ENCODE measurements at regions not wholly inside any gene's neighbourhood (a gene's known extent, or its start where the extent isn't known, plus 50 kb on each side); places are given as distances from the start of the nearest gene placed in this dataset.

- Mint-ChIP-seq H3K36me3 (no peaks in the 10 kb centered on the region), H3K27ac (no peak overlapping the region), H3K27me3 (no peaks in the 10 kb centered on the region), H3K4me1 (ENCODE audit: unreplicated experiment) (no peaks in the 10 kb centered on the region), H3K9me3 (no peaks in the 10 kb centered on the region), H3K4me3 (no peak overlapping the region)
- TF ChIP-seq CTCF (conservative IDR thresholded peaks at IDR 0.05): no peak
- no peak for DNase-seq (ENCODE audit: extremely low spot score, unreplicated experiment)
These were observed 118.9 kb upstream of the THSD7A start for GRCh38 chr7:11950942-11951341.

DNA sequence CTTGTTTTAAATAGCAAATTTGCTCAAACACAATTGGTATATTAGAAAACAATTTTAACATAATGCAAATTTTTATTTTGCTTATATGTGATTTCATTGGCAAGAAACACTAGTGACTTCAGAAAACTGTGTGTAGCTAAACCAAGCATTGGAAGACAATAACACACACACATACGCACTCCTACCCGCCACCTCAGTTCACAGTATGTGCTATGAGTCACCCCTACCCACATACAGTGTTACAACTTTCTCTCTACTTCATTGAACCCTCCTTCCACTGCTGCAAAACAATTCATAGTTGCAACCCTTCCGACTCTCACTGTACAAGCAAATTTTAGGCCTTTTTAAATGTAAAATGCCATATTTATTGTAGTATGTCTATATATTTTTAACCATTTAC lies 119.9 kb upstream of the THSD7A start:
- Mint-ChIP-seq H3K36me3 (no peaks in the 10 kb centered on the region), H3K9me3 (no peaks in the 10 kb centered on the region), H3K27me3 (no peaks in the 10 kb centered on the region), H3K4me1 (ENCODE audit: unreplicated experiment) (no peaks in the 10 kb centered on the region), H3K4me3 (no peak overlapping the region), H3K27ac (no peak overlapping the region)
- DNase-seq (ENCODE audit: extremely low spot score, unreplicated experiment): no peak
- TF ChIP-seq CTCF (conservative IDR thresholded peaks at IDR 0.05): no peak

DNA sequence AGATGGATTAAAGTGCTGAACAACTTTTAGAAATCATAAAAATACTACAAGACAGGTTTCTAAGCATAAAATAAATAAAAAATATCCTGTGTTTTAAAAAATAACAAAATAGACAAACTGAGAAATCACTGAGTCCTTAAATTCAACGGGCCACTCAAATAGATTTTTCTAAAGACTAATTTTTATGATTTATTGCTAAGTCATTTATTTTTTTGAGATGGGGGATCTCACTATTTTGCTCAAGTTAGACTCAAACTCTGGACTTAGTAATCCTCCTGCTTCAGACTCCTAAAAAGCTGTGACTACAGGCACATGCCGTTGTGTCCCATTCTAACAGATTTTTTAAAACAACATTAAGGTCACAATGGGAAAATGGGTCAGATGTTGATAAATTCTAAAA lies 121.0 kb upstream of the THSD7A start:
- no peaks in the 10 kb centered on the region for H3K4me1 Mint-ChIP-seq (ENCODE audit: unreplicated experiment)
- H3K4me3 Mint-ChIP-seq: no peak overlapping the region
- no peak for TF ChIP-seq CTCF (conservative IDR thresholded peaks at IDR 0.05)

GRCh38 chr7:11956991-11957390 lies 125.0 kb upstream of the THSD7A start:
- Mint-ChIP-seq H3K4me1 (ENCODE audit: unreplicated experiment) (no peaks in the 10 kb centered on the region), H3K27me3 (no peaks in the 10 kb centered on the region), H3K9me3 (no peaks in the 10 kb centered on the region), H3K27ac (no peak overlapping the region), H3K4me3 (no peak overlapping the region), H3K36me3 (no peaks in the 10 kb centered on the region)
- TF ChIP-seq CTCF (conservative IDR thresholded peaks at IDR 0.05): no peak
- DNase-seq (ENCODE audit: extremely low spot score, unreplicated experiment): no peak

More for the DNA sequence above, 121.0 kb upstream of the THSD7A start:
- DNase-seq (ENCODE audit: extremely low spot score, unreplicated experiment): no peak
- no peaks in the 10 kb centered on the region for H3K9me3 Mint-ChIP-seq
- no peaks in the 10 kb centered on the region for H3K27me3 Mint-ChIP-seq
- H3K36me3 Mint-ChIP-seq: no peaks in the 10 kb centered on the region
- H3K27ac Mint-ChIP-seq: no peak overlapping the region

DNA sequence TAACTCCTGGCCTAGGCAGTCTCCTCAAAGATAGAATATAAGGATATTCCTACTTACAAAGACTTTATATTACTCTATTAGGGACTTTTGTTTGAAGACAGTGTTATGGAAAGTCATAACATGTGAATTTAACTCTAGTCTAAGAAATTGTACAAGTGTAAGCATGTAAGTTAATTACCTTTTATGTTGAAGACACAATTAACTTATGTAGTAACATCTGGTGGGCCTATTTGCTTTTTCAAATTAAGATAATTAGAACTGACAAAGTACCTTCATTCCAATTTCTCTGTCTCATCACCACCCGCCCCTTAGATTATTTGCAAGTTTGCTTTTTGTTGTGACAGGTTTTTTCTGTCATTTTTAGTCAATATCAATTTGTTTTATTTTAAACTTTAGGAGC lies 126.0 kb upstream of the THSD7A start:
- Mint-ChIP-seq H3K36me3 (no peaks in the 10 kb centered on the region), H3K27me3 (no peaks in the 10 kb centered on the region), H3K9me3 (no peaks in the 10 kb centered on the region), H3K4me1 (ENCODE audit: unreplicated experiment) (no peaks in the 10 kb centered on the region), H3K4me3 (no peak overlapping the region), H3K27ac (no peak overlapping the region)
- DNase-seq (ENCODE audit: extremely low spot score, unreplicated experiment): no peak
- no peak for TF ChIP-seq CTCF (conservative IDR thresholded peaks at IDR 0.05)

DNA sequence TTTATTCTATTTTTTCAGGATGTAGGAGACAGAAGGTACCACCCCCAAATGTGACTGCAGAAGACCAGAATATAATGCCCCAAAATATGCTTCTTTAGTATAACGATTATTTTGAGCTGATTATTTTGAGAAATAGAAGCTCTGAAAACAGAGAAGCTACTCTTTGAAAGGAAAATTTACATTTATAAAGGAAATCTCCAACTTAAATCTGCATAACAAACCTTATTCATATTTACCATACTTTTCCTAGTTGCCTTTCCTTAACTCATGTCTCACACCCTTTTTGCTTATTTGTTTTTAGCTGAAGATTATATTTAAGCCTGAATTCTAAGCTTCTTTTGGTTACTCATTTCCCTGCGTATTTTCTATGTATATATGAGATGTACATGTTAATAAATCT lies 127.1 kb upstream of the THSD7A start:
- no peak overlapping the region for H3K4me3 Mint-ChIP-seq
- no peaks in the 10 kb centered on the region for H3K36me3 Mint-ChIP-seq
- no peaks in the 10 kb centered on the region for H3K4me1 Mint-ChIP-seq (ENCODE audit: unreplicated experiment)
- H3K9me3 Mint-ChIP-seq: no peaks in the 10 kb centered on the region
- no peaks in the 10 kb centered on the region for H3K27me3 Mint-ChIP-seq
- H3K27ac Mint-ChIP-seq: no peak overlapping the region
- DNase-seq (ENCODE audit: extremely low spot score, unreplicated experiment): no peak
- no peak for TF ChIP-seq CTCF (conservative IDR thresholded peaks at IDR 0.05)
